Dedifferentiated amniotic fluid mesenchymal stem cell (primary cell): ENCODE measurements at regions not wholly inside any gene's neighbourhood (a gene's known extent, or its start where the extent isn't known, plus 50 kb on each side); places are given as distances from the start of the nearest gene placed in this dataset.
A peak's percentile ranks its signal among the peaks of the same experiment; 100 is the strongest.
"Not testable (repeated sequence)": the region's sequence is repeated elsewhere in the genome, so short reads cannot be mapped to it uniquely, and the experiment has no call there.

Experiments
- DNase-seq: peaks from one replicate; pipeline ENCODE4 v3.0.0-alpha.2; 2016; ENCODE audit errors: extremely low spot score

DNA sequence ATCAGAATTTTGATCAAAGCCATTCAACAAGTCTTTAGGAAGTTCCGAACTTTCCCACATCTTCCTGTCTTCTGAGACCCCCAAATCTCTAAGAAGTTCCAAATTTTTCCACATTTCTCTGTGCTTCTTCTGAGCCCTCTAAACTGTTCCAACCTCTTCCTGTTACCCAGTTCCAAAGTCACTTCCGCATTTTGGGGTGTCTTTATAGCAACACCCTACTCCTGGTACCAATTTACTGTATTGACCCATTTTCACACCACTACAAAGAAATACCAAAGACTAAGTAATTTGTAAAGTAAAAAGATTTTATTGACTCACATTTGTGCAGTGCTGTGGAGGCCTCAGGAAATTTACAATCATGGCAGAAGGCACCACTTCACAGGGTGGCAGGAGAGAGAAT, 385.8 kb upstream of the GHITM start:
- no peak for DNase-seq

- DNase-seq: no peak
These were observed 384.5 kb upstream of the GHITM start for GRCh38 chr10:83754857-83755256.

- no peak for DNase-seq
These were observed 379.2 kb upstream of the GHITM start for GRCh38 chr10:83760142-83760541.

- peak; percentile 74 for DNase-seq
These were observed 374.6 kb upstream of the GHITM start for GRCh38 chr10:83764666-83765065.

DNA sequence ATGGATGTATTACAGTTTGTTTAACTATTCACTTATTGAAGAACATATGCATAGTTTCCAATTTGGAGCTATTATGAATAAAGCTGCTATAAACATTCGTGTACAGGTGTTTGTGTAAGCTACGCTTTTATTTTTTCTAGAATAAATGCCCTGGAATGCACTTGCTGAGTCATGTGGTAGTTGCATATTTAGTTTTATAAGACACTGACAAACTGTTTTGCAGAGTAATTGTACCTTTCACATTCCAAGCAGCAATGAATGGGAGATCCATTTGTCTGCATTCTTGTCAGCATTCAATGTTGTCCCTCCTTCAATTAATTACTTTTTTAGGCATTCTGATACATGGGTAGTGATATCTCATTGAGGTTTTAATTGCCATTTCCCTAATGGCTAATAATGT, 373.6 kb upstream of the GHITM start:
- no peak for DNase-seq

DNA sequence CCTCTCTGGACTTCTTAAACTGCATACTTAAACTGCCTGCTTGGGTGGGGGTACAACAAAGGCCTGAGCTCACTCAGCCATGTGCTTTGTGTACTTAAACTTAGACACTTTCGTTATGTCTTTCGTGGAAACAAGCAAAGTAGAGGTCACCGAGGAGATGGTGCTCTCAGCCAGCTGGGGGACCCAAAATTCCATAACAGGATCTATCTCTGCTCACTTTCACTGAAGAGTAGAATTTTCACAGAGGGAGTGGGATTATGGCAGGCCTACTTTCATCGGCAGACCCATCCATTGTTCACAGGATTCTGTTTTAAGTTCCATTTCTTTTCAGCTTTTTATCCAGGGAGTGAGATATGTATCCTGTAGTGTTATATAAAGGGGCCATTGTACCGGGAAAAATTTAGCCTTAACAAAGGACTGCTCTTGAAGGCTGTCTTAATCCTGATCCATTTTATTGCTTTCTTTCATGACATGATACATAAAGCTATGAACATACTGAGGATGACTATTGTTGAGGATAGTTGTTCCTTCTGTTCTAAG, 370.0 kb upstream of the GHITM start:
- DNase-seq: no peak

GRCh38 chr10:83786701-83787100, 352.6 kb upstream of the GHITM start:
- not testable (repeated sequence) for DNase-seq

GRCh38 chr10:83801983-83802382, 337.3 kb upstream of the GHITM start:
- DNase-seq: no peak

DNA sequence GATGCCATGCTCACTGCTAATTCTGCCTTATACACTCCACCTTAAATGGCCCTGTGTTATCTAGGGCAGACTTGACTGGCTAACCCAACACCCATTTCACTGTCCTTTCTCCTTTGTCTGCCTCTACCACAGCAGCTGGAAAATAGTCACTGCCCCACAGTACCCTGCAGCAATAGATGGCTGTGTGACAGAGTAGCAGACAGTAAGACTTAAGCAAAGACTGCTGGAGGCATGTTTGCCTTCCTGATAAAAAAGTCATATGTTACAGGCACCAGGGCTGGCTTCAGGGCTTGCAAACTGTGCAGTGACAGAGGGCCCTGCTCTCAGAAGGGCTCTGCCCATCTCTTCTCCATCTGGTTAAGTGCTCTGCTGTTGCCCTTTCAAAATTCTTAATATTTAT, 332.6 kb upstream of the GHITM start:
- no peak for DNase-seq

GRCh38 chr10:83809001-83809400, 330.3 kb upstream of the GHITM start:
- no peak for DNase-seq

GRCh38 chr10:83816942-83817341, 322.4 kb upstream of the GHITM start:
- DNase-seq: no peak

- no peak for DNase-seq
These were observed 321.5 kb upstream of the GHITM start for GRCh38 chr10:83817797-83818196.

- DNase-seq: no peak
These were observed 319.7 kb upstream of the GHITM start for GRCh38 chr10:83819609-83820008.

DNA sequence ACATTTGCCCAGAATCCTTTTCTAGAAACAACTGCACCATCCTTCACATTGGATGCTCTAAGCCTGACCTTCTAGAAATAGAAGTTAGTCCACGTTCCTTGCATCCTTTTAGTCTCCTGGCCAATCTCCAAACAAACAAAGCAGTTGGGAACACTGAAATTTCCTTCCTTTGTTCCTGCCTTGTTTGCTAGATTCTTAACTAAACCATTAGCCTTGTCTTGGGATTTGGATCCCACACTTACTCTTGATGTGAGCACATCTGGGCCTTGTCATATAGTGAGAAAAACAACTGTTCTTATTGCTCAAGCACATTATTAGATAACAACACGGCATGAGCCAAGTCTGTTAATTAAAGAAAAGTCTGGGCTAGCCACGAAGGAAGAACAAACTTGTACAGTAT, 319.3 kb upstream of the GHITM start:
- DNase-seq: no peak

DNA sequence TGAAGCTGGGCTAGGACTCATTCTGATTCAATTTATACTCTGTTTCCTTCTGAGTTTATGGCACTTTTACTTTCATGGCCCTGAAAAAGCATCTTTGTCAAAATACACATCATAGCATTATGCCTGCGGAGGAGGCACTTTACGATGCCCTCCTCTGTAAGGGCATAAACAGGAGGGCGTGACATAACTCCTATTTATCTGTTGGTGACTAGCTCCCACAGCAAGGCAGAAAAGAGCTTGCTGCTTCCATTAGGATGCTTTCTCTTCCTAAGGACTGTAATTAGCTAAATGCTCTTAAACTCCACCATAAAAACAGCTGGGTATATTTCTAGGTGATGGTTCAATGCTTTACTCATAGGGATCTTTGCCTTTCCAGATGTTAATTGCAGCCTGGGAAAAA, 315.2 kb upstream of the GHITM start:
- no peak for DNase-seq

GRCh38 chr10:83834096-83834495, 305.2 kb upstream of the GHITM start:
- no peak for DNase-seq

DNA sequence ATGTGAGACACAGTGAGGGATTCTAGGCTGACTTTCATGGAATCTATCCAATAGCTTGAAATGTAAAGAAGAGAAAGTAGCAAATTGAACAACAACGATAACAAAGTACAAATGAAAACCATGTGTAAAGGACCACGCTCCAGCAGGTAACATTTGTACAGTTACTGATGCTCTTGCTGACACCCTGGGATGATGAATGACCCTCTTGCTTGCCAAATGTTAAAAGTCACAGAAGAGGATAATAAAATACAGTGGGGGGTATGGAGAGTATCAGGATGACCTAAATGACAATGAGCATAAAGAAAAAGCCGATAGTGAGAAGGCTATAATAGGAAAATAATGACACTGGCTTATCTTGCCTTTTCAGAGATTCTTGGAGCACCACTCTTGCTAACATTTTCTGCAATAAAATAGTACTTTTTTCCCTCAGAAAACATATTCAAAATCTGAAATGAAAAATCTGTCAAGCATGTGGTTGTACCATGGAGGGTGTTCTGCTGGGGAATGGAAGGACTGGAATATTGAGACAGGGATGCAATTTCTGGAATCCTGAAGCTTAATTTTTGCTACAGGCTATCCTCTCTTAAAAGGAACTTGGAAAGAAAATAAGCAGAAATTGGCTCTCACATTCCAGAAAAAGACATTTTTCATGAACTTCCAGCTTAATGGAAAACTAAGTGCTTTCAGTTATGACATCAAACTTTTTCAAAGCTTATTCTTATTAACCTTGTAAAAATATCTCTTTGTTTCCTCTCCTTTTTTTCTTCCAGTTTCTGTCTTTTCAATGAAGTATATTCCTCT, 303.2 kb upstream of the GHITM start:
- no peak for DNase-seq

DNA sequence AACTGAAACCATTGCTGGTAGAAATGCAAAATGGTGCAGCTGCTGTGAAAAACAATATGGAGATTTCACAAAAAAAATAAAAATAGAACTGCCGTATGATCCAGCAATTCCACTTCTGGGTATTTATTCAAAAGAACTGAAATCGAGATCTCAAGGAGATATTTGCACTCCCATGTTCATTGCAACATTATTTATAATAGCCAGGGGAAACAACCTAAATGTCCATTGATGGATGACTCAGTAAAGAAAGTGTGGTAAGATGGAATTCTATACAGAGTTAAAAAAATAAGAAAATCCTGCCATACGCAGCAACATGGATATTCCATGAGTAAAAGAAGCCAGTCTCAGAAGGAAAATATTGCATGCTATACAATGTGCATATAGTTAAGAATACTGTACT, 290.6 kb upstream of the GHITM start:
- DNase-seq: no peak

DNA sequence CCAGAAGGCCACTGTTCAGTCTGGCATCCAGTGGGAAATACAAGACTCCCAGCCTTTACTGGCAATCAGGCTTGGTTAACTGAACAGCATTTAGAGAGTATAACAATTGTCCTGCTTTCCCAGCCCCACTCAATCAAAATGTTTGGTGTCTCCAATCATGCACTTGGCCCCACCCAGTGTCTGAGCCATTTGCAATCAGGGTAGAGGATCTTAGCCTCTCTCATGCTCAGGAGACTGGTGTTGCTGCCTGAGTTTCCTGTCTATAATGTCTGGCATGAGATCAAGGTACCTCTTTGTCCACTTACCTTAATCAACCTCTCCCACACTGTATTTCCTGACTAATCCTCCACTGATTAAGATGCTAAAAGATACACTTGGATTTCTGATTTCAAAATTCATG, 290.2 kb upstream of the GHITM start:
- DNase-seq: no peak

DNA sequence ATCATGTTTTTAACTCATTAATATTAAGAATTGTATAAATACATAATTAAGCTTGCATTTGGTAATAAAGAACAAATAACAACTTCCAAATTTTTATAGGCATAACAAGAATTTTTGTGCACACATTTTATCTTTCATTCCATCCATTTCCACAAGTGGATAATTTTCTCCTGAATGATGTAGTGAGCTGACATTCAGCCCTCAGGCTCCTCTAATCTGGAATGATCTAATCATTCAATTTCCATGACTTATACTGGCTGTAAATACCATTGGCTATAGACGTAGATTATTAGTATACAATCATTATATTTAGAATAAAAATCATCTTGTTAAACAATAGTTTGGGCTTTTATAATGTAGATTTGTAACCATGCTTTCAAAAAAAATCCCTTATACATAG, 287.2 kb upstream of the GHITM start:
- DNase-seq: no peak

DNA sequence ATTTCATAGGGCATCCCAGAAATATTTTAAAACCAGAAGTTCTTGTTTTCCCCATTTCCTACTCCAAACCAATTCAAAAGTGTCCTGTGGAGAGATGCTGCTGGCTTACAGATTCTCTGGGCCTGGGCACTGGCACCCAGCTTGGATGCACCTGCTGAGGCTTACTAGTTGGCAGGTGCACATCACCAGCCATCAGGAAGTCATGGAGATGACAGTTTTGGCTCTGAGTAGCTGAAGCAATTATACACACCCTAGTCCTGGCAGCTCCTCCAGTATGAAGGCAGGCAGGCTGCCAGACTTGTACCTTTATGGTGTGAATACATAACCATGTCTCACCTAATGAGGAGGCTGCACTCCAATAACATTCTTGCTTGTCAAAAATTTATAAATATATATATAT, 276.6 kb upstream of the GHITM start:
- no peak for DNase-seq

GRCh38 chr10:83863283-83863966, 275.9 kb upstream of the GHITM start:
- DNase-seq: no peak

DNA sequence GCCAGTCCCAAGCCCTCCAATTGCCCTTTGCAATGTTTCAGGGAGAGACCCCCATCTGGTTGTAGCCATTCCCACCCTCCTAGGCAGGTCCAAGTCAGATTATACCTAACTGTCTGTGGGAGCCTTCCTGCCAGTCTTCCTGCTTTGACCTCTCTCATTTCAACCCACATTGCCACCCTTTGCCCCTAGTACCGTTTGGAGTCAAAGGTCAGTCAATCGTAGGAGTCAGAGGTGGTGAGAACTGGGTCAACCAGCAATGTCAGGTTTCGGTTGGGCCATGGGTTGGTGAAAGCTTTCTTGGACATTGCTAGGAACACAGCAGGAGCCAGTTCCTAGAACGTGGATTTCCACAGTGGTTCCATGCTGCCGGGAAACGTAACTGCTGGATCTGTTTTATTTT, 269.4 kb upstream of the GHITM start:
- no peak for DNase-seq
